K562 (cell line): ENCODE measurements at regions not wholly inside any gene's neighbourhood (a gene's known extent, or its start where the extent isn't known, plus 50 kb on each side); places are given as distances from the start of the nearest gene placed in this dataset.

Source experiments
- KAT7 ChIP-seq: sonication (generic); formaldehyde crosslinking; IDR thresholded peaks from 2 replicates; pipeline ENCODE4 v1.8.0; 2022; ENCODE audit warnings: missing genetic modification reagents, mild to moderate bottlenecking, borderline replicate concordance
- NR1H2 ChIP-seq: sonication (generic); formaldehyde crosslinking; IDR thresholded peaks from 2 replicates; pipeline ENCODE4 v1.4.0; 2020; ENCODE audit warnings: mild to moderate bottlenecking, missing genetic modification reagents
- PREB ChIP-seq: sonication (generic); formaldehyde crosslinking; IDR thresholded peaks from 2 replicates; pipeline ENCODE4 v1.8.1; 2023; ENCODE audit warnings: mild to moderate bottlenecking, missing genetic modification reagents
- ZNF274 ChIP-seq: IDR thresholded peaks from 2 replicates; pipeline ENCODE4 v1.6.1; 2011; ENCODE audit warnings: low read depth, mild to moderate bottlenecking, low read length, moderate library complexity, borderline replicate concordance
- ZNF76 ChIP-seq: fragments of 250-450 bp; sonication (Bioruptor Pico); IDR thresholded peaks from 2 replicates; pipeline ENCODE4 v1.4.0; 2020; ENCODE audit warnings: mild to moderate bottlenecking, moderate library complexity, borderline replicate concordance
- TF ChIP-seq, protein P1 (sequence below): fragments of 250-450 bp; sonication (Bioruptor Pico); IDR thresholded peaks from 2 replicates; pipeline ENCODE4 v1.4.0; 2020; ENCODE audit warnings: mild to moderate bottlenecking, moderate library complexity, borderline replicate concordance
- TF ChIP-seq, protein P2 (sequence below): fragments of 450-650 bp; IDR thresholded peaks from 2 replicates; pipeline ENCODE4 v1.6.1; 2016; ENCODE audit warnings: mild to moderate bottlenecking

- TF ChIP-seq, protein P1, sequence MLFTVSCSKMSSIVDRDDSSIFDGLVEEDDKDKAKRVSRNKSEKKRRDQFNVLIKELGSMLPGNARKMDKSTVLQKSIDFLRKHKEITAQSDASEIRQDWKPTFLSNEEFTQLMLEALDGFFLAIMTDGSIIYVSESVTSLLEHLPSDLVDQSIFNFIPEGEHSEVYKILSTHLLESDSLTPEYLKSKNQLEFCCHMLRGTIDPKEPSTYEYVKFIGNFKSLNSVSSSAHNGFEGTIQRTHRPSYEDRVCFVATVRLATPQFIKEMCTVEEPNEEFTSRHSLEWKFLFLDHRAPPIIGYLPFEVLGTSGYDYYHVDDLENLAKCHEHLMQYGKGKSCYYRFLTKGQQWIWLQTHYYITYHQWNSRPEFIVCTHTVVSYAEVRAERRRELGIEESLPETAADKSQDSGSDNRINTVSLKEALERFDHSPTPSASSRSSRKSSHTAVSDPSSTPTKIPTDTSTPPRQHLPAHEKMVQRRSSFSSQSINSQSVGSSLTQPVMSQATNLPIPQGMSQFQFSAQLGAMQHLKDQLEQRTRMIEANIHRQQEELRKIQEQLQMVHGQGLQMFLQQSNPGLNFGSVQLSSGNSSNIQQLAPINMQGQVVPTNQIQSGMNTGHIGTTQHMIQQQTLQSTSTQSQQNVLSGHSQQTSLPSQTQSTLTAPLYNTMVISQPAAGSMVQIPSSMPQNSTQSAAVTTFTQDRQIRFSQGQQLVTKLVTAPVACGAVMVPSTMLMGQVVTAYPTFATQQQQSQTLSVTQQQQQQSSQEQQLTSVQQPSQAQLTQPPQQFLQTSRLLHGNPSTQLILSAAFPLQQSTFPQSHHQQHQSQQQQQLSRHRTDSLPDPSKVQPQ, result no peak
- TF ChIP-seq NR1H2 (no peak), ZNF76 (no peak), ZNF274 (no peak), KAT7 (no peak), PREB (no peak)
- TF ChIP-seq, protein P2, sequence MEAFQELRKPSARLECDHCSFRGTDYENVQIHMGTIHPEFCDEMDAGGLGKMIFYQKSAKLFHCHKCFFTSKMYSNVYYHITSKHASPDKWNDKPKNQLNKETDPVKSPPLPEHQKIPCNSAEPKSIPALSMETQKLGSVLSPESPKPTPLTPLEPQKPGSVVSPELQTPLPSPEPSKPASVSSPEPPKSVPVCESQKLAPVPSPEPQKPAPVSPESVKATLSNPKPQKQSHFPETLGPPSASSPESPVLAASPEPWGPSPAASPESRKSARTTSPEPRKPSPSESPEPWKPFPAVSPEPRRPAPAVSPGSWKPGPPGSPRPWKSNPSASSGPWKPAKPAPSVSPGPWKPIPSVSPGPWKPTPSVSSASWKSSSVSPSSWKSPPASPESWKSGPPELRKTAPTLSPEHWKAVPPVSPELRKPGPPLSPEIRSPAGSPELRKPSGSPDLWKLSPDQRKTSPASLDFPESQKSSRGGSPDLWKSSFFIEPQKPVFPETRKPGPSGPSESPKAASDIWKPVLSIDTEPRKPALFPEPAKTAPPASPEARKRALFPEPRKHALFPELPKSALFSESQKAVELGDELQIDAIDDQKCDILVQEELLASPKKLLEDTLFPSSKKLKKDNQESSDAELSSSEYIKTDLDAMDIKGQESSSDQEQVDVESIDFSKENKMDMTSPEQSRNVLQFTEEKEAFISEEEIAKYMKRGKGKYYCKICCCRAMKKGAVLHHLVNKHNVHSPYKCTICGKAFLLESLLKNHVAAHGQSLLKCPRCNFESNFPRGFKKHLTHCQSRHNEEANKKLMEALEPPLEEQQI, result no peak
These were observed 148.3 kb upstream of the TMEM170B start (continued) for GRCh38 chr6:11388983-11389944.
